HepG2 (cell line): ENCODE measurements at regions not wholly inside any gene's neighbourhood (a gene's known extent, or its start where the extent isn't known, plus 50 kb on each side); places are given as distances from the start of the nearest gene placed in this dataset.
A peak's percentile ranks its signal among the peaks of the same experiment; 100 is the strongest.

Experiments
- ATAC-seq: fragments of 200-7000 bp; cut with Tn5 transposase; 3 replicates; pipeline ENCODE4 v1.9.1; 2020; ENCODE audit warnings: mild to moderate bottlenecking, moderate library complexity
- BruUV-seq: library from RNA; stranded (reverse); fragments of 400-500 nt; replicated peaks from 2 replicates; lab custom pipeline; 2021; lab: Mats Ljungman, UMichigan
- CTCF ChIA-PET: fragments of 300-600 bp; formaldehyde crosslinking; extraction: SDS; loops from one replicate; lab custom pipeline; 2021; ENCODE audit warnings: low total read pairs, inconsistent platforms, low intra/inter-chr PET ratio; lab: Yijun Ruan, JAX
- POLR2A ChIA-PET: fragments of 350-600 bp; sonication (Branson Sonifier 250); formaldehyde crosslinking; loops from one replicate; lab custom pipeline; 2020; ENCODE audit warnings: antibody characterized with exemption, inconsistent platforms; lab: Yijun Ruan, JAX
- DNase-seq: peaks from one replicate; pipeline ENCODE4 v3.0.0-alpha.2; 2015; ENCODE audit warnings: low spot score
- FAIRE-seq: peaks from 3 replicates; lab custom pipeline; 2011; peaks lifted over from hg19 to GRCh38; lab: Jason Lieb, UNC
- H2AFZ ChIP-seq: one replicate; pipeline ENCODE4 v1.6.1; 2011; ENCODE audit warnings: low read length, inconsistent platforms
- H3K27ac ChIP-seq: fragments of 300-600 bp; 3 replicates; pipeline ENCODE4 v1.8.0; 2011; ENCODE audit warnings: mixed run types, mild to moderate bottlenecking, mixed read lengths, low read length, inconsistent platforms; ENCODE audit not compliant: insufficient read depth; ENCODE audit errors: extremely low read length
- H3K27me3 ChIP-seq, 2 experiments: fragments of 200-600 bp in 1 of 2; 2 replicates in 1 of 2; 3 replicates in 1 of 2; pipeline versions ENCODE4 v1.6.0 to v1.8.0; 2011; ENCODE audit warnings: low read length in 2 of 2, mild to moderate bottlenecking in 2 of 2, moderate library complexity in 2 of 2, inconsistent platforms in 1 of 2; ENCODE audit not compliant: insufficient read depth in 2 of 2, control insufficient read depth in 1 of 2
- H3K36me3 ChIP-seq, 2 experiments: fragments of 200-600 bp in 1 of 2; replicated peaks in 1 of 2; 2 replicates in 1 of 2; 3 replicates in 1 of 2; pipeline versions ENCODE4 v1.5.1 to v1.8.0; 2011; ENCODE audit warnings: low read length in 2 of 2, inconsistent platforms in 1 of 2; ENCODE audit not compliant: insufficient read depth in 2 of 2, control insufficient read depth in 1 of 2
- H3K4me1 ChIP-seq: 2 replicates; pipeline ENCODE4 v1.5.1; 2012; ENCODE audit warnings: low read length, inconsistent platforms; ENCODE audit not compliant: insufficient read depth
- H3K4me2 ChIP-seq: 2 replicates; pipeline ENCODE4 v1.6.0; 2011; ENCODE audit warnings: low read depth, low read length, inconsistent platforms
- H3K4me3 ChIP-seq, 3 experiments: fragments of 200-600 bp in 1 of 3; sonication (generic), shearing (Covaris generic) in 1 of 3; replicated peaks in 1 of 3; 2 replicates each; pipeline ENCODE4 v1.5.1; 2011 to 2016; ENCODE audit warnings: low read length in 3 of 3, inconsistent platforms in 2 of 3, low read depth in 2 of 3, mild to moderate bottlenecking in 2 of 3, control low read depth in 1 of 3, mixed read lengths in 1 of 3; ENCODE audit not compliant: insufficient read depth in 1 of 3
- H3K79me2 ChIP-seq: one replicate; pipeline ENCODE4 v1.6.1; 2011; ENCODE audit warnings: low read length, inconsistent platforms; ENCODE audit not compliant: insufficient read depth
- H3K9ac ChIP-seq: 2 replicates; pipeline ENCODE4 v1.6.0; 2011; ENCODE audit warnings: mild to moderate bottlenecking, low read depth, low read length, inconsistent platforms; ENCODE audit not compliant: insufficient read depth
- H3K9me3 ChIP-seq: 2 replicates; pipeline ENCODE4 v1.5.1; 2012; ENCODE audit warnings: mild to moderate bottlenecking, low read length
- H4K20me1 ChIP-seq: 2 replicates; pipeline ENCODE4 v1.6.0; 2011; ENCODE audit warnings: inconsistent platforms, mild to moderate bottlenecking, low read length, moderate library complexity; ENCODE audit not compliant: insufficient read depth
- AHR ChIP-seq: IDR thresholded peaks from 2 replicates; pipeline ENCODE4 v1.6.1; 2018; ENCODE audit warnings: missing genetic modification reagents, missing compliant biosample characterization
- EED ChIP-seq: sonication (generic); formaldehyde crosslinking; IDR thresholded peaks from 2 replicates; pipeline ENCODE4 v1.5.0; 2020; ENCODE audit warnings: mild to moderate bottlenecking, missing genetic modification reagents
- GMEB2 ChIP-seq: IDR thresholded peaks from 2 replicates; pipeline ENCODE4 v1.6.1; 2016; ENCODE audit warnings: missing biosample characterization, missing genetic modification reagents, low read depth
- MAFF ChIP-seq: IDR thresholded peaks from 2 replicates; pipeline ENCODE4 v1.6.1; 2011; ENCODE audit warnings: low read depth, low read length, improper control_type of control experiment
- MAFK ChIP-seq, 2 experiments: IDR thresholded peaks in 1 of 2; conservative IDR thresholded peaks in 1 of 2; 2 replicates each; pipeline ENCODE4 v1.6.1; 2011; ENCODE audit warnings: improper control_type of control experiment in 2 of 2, low read length in 2 of 2
- PHF20 ChIP-seq: sonication (generic); formaldehyde crosslinking; IDR thresholded peaks from 2 replicates; pipeline ENCODE4 v1.5.0; 2020; ENCODE audit warnings: mild to moderate bottlenecking, missing genetic modification reagents
- POGK ChIP-seq: sonication (generic); formaldehyde crosslinking; conservative IDR thresholded peaks from 2 replicates; pipeline ENCODE4 v1.8.0; 2022; ENCODE audit warnings: mild to moderate bottlenecking, moderate library complexity, missing genetic modification reagents
- SIN3A ChIP-seq: IDR thresholded peaks from 2 replicates; pipeline ENCODE4 v1.6.1; 2011; ENCODE audit warnings: low read depth, mild to moderate bottlenecking, control low read depth, low read length, borderline replicate concordance
- TARDBP ChIP-seq: sonication (generic); formaldehyde crosslinking; IDR thresholded peaks from 2 replicates; pipeline ENCODE4 v1.8.0; 2022; ENCODE audit warnings: mild to moderate bottlenecking, missing genetic modification reagents
- TFDP1 ChIP-seq: IDR thresholded peaks from 2 replicates; pipeline ENCODE4 v1.6.1; 2016; ENCODE audit warnings: missing compliant biosample characterization, missing genetic modification reagents, borderline replicate concordance
- TGIF2 ChIP-seq: IDR thresholded peaks from 2 replicates; pipeline ENCODE4 v1.6.1; 2016; ENCODE audit warnings: control low read depth, missing compliant biosample characterization
- ZMAT3 ChIP-seq: sonication (generic); formaldehyde crosslinking; conservative IDR thresholded peaks from 2 replicates; pipeline ENCODE4 v1.7.0; 2021; ENCODE audit warnings: missing genetic modification reagents
- ZNF256 ChIP-seq: sonication (generic); formaldehyde crosslinking; conservative IDR thresholded peaks from 2 replicates; pipeline ENCODE4 v1.4.0; 2020; ENCODE audit warnings: missing genetic modification reagents
- ZNF850 ChIP-seq: sonication (generic); formaldehyde crosslinking; conservative IDR thresholded peaks from 2 replicates; pipeline ENCODE4 v1.9.0; 2021; ENCODE audit warnings: mild to moderate bottlenecking, missing genetic modification reagents
- ZNF879 ChIP-seq: sonication (generic); formaldehyde crosslinking; IDR thresholded peaks from 2 replicates; pipeline ENCODE4 v1.8.1; 2023; ENCODE audit warnings: missing genetic modification reagents
- WGBS: methylation state at CpG from one replicate; pipeline ENCODE4 v1.1.6; 2017; ENCODE audit warnings: low lambda C conversion rate; 5-methylcytosine and 5-hydroxymethylcytosine counted together
- in situ Hi-C: cut with HindIII; loops from 2 replicates; pipeline ENCODE4 v1.10.0; 2017; ENCODE audit warnings: low pct_unique_long_range_greater_than_20kb; ENCODE audit not compliant: extremely low pct_ligation_motif_present
- intact Hi-C: fragments of 100-400 bp; cut with micrococcal nuclease; formaldehyde crosslinking; loops from one replicate; pipeline ENCODE4 v1.10.0; 2022; ENCODE audit not compliant: unreplicated experiment

- ChIA-PET POLR2A (no interaction called here), CTCF (no interaction called here)
- Histone ChIP-seq H3K4me1 (no peaks in the 10 kb centered on the region), H3K4me2 (no peak overlapping the region), H4K20me1 (no peaks in the 10 kb centered on the region), H3K27me3 (no peaks in the 10 kb centered on the region), H3K36me3 (no peaks in the 10 kb centered on the region), H3K4me3 (no peak overlapping the region)
- no peak for DNase-seq
- in situ Hi-C loops: loop anchor here (10.0 kb wide), 1 partner anchor 125 kb away; no protein-coding TSS in a partner anchor
- no peak for FAIRE-seq
- TF ChIP-seq ZNF879 (CRISPR knock-in tag) (no peak), ZNF850 (CRISPR knock-in tag) (no peak), MAFF (peak; percentile 88), MAFK (conservative IDR thresholded peaks at IDR 0.05 in 1 of 2, IDR thresholded peaks at IDR 0.05 in 1 of 2; ENCODE audit: low read length in 2 of 2) (peak; percentile 85 to 96), PHF20 (no peak)
- TF ChIP-seq, all 625 proteins: peak for 2
- H3K9ac ChIP-seq: no peak overlapping the region
- H3K27ac ChIP-seq: no peak overlapping the region
- no peak for ATAC-seq
- intact Hi-C loops: no loop called here
- H3K79me2 ChIP-seq: no peaks in the 10 kb centered on the region
- no peak overlapping the region for H2AFZ ChIP-seq
- no TSS peak for BruUV-seq
- no peaks in the 10 kb centered on the region for H3K9me3 ChIP-seq
Measured at GRCh38 chrY:7470037-7470436, 558.5 kb upstream of the AMELY start.

- Histone ChIP-seq H3K4me1 (no peaks in the 10 kb centered on the region), H2AFZ (no peak overlapping the region), H3K27ac (no peak overlapping the region), H3K27me3 (no peaks in the 10 kb centered on the region), H3K4me2 (no peak overlapping the region), H3K9me3 (no peaks in the 10 kb centered on the region), H3K79me2 (no peaks in the 10 kb centered on the region), H4K20me1 (no peaks in the 10 kb centered on the region), H3K9ac (no peak overlapping the region), H3K36me3 (no peaks in the 10 kb centered on the region), H3K4me3 (no peak overlapping the region)
- no peak for FAIRE-seq
- no TSS peak for BruUV-seq
- ChIA-PET POLR2A (no interaction called here), CTCF (no interaction called here)
- intact Hi-C loops (loop anchor here (5.0 kb wide), 2 partner anchors 52 to 197 kb away; no protein-coding TSS in a partner anchor), in situ Hi-C loops (no loop called here)
- 74% methylated on average over 4 of the region's 4 CpGs for WGBS
- no peak for ATAC-seq
- DNase-seq: no peak
- TF ChIP-seq POGK: no peak
- no peak for TF ChIP-seq ZNF256 (CRISPR knock-in tag)
- TF ChIP-seq AHR (CRISPR knock-in tag): no peak
- TF ChIP-seq TFDP1: no peak
- TF ChIP-seq ZMAT3 (CRISPR knock-in tag): no peak
- no peak for TF ChIP-seq GMEB2 (CRISPR knock-in tag)
- TF ChIP-seq TGIF2: no peak
- no peak for TF ChIP-seq SIN3A
- TF ChIP-seq TARDBP (CRISPR knock-in tag): no peak
- no peak for TF ChIP-seq EED
Measured at GRCh38 chrY:7468951-7469745, 557.6 kb upstream of the AMELY start.
